H1 (cell line): ENCODE measurements at regions not wholly inside any gene's neighbourhood (a gene's known extent, or its start where the extent isn't known, plus 50 kb on each side); places are given as distances from the start of the nearest gene placed in this dataset.

ENCODE experiments used
- CTCF ChIA-PET: fragments of 300-600 bp; sonication (Branson Sonifier 250); formaldehyde crosslinking; loops from one replicate; lab custom pipeline; 2021; ENCODE audit not compliant: partially characterized antibody; lab: Charles Lee
- POLR2A ChIA-PET: fragments of 300-600 bp; sonication (Branson Sonifier 250); formaldehyde crosslinking; loops from one replicate; lab custom pipeline; 2021; ENCODE audit warnings: inconsistent platforms; ENCODE audit not compliant: partially characterized antibody; lab: Charles Lee
- DNase-seq, 2 experiments: peaks; one replicate each; pipeline versions ENCODE4 v3.0.0 to v3.0.0-alpha.2; 2010 to 2022; ENCODE audit warnings: low spot score in 2 of 2, low read depth in 1 of 2, mixed read lengths in 1 of 2
- FAIRE-seq: peaks from 2 replicates; lab custom pipeline; 2011; peaks lifted over from hg19 to GRCh38; lab: Jason Lieb, UNC
- H2AFZ ChIP-seq: 2 replicates; pipeline ENCODE4 v1.8.1; 2012; ENCODE audit warnings: low read length, inconsistent platforms
- H2AK5ac ChIP-seq: 2 replicates; pipeline ENCODE4 v1.6.1; 2013; ENCODE audit warnings: low read depth, low read length
- H2BK120ac ChIP-seq: replicated peaks from 2 replicates; pipeline ENCODE3; 2013; ENCODE audit warnings: low read depth, low read length, inconsistent platforms
- H2BK12ac ChIP-seq: 2 replicates; pipeline ENCODE4 v1.6.1; 2013; ENCODE audit warnings: low read depth, low read length
- H2BK15ac ChIP-seq: 2 replicates; pipeline ENCODE4 v1.6.1; 2013; ENCODE audit warnings: low read length
- H2BK20ac ChIP-seq: 2 replicates; pipeline ENCODE4 v1.6.1; 2013; ENCODE audit warnings: low read length
- H2BK5ac ChIP-seq: 2 replicates; pipeline ENCODE4 v1.6.1; 2013; ENCODE audit warnings: low read depth, low read length
- H3K14ac ChIP-seq: 2 replicates; pipeline ENCODE4 v1.6.1; 2013; ENCODE audit warnings: inconsistent platforms; ENCODE audit not compliant: insufficient read length
- H3K18ac ChIP-seq: 2 replicates; pipeline ENCODE4 v1.6.1; 2013; ENCODE audit warnings: low read length; ENCODE audit errors: extremely low read depth
- H3K23ac ChIP-seq: 2 replicates; pipeline ENCODE4 v1.6.1; 2013; ENCODE audit warnings: inconsistent platforms; ENCODE audit not compliant: insufficient read length
- H3K23me2 ChIP-seq: 2 replicates; pipeline ENCODE4 v1.6.1; 2013; ENCODE audit warnings: low read depth, low read length
- H3K27ac ChIP-seq: 2 replicates; pipeline ENCODE4 v1.6.1; 2011; ENCODE audit warnings: low read depth, low read length, inconsistent platforms
- H3K27me3 ChIP-seq, 4 experiments: replicated peaks in 1 of 4; 1 replicate in 1 of 4; 2 replicates in 3 of 4; pipeline versions ENCODE4 v1.6.1 to v1.8.1; 2011 to 2013; ENCODE audit warnings: low read length in 3 of 4, mild to moderate bottlenecking in 3 of 4, inconsistent platforms in 2 of 4, mixed read lengths in 2 of 4, moderate library complexity in 1 of 4; ENCODE audit not compliant: control insufficient read depth in 3 of 4, insufficient read depth in 3 of 4; ENCODE audit errors: extremely low read depth in 1 of 4
- H3K36me3 ChIP-seq, 4 experiments: 2 replicates each; pipeline versions ENCODE4 v1.6.1 to v1.8.1; 2011 to 2013; ENCODE audit warnings: mild to moderate bottlenecking in 4 of 4, low read length in 3 of 4, moderate library complexity in 2 of 4, control low read depth in 1 of 4, inconsistent platforms in 1 of 4; ENCODE audit not compliant: insufficient read depth in 4 of 4, control insufficient read depth in 2 of 4
- H3K4ac ChIP-seq: replicated peaks from 2 replicates; pipeline ENCODE3; 2013; ENCODE audit warnings: low read length, low read depth, mixed read lengths, inconsistent platforms; ENCODE audit not compliant: insufficient read length
- H3K4me1 ChIP-seq, 4 experiments: replicated peaks in 1 of 4; 1 replicate in 1 of 4; 2 replicates in 3 of 4; pipeline versions ENCODE4 v1.6.1 to v1.8.1; 2011 to 2013; ENCODE audit warnings: low read length in 3 of 4, inconsistent platforms in 2 of 4, mixed read lengths in 1 of 4; ENCODE audit not compliant: insufficient read depth in 4 of 4, control insufficient read depth in 3 of 4
- H3K4me2 ChIP-seq, 2 experiments: 2 replicates each; pipeline versions ENCODE4 v1.6.1 to v1.8.1; 2011 to 2013; ENCODE audit warnings: low read depth in 2 of 2, low read length in 2 of 2, control low read depth in 1 of 2, inconsistent platforms in 1 of 2, mild to moderate bottlenecking in 1 of 2; ENCODE audit not compliant: insufficient read depth in 1 of 2
- H3K4me3 ChIP-seq, 4 experiments: fragments of 200-600, 300-600 bp in 1 of 4; sonication (generic), shearing (Covaris generic), sonication (Bioruptor Twin) in 1 of 4; 2 replicates each; pipeline versions ENCODE4 v1.5.1 to v1.8.1; 2011 to 2016; ENCODE audit warnings: low read length in 4 of 4, low read depth in 3 of 4, control low read depth in 2 of 4, inconsistent platforms in 2 of 4, mild to moderate bottlenecking in 2 of 4, mixed read lengths in 1 of 4, moderate library complexity in 1 of 4; ENCODE audit not compliant: insufficient read depth in 2 of 4; ENCODE audit errors: extremely low read depth in 1 of 4
- H3K56ac ChIP-seq: replicated peaks from 2 replicates; pipeline ENCODE3; 2013; ENCODE audit warnings: low read depth, mild to moderate bottlenecking, mixed read lengths, low read length, inconsistent platforms; ENCODE audit not compliant: insufficient read length
- H3K79me1 ChIP-seq: 2 replicates; pipeline ENCODE4 v1.6.1; 2013; ENCODE audit warnings: low read depth, low read length, control low read depth
- H3K79me2 ChIP-seq, 2 experiments: 2 replicates each; pipeline versions ENCODE4 v1.6.1 to v1.8.1; 2012 to 2013; ENCODE audit warnings: low read length in 2 of 2, mild to moderate bottlenecking in 2 of 2, inconsistent platforms in 1 of 2; ENCODE audit not compliant: insufficient read depth in 2 of 2, control insufficient read depth in 1 of 2
- H3K9ac ChIP-seq, 4 experiments: replicated peaks in 1 of 4; 1 replicate in 1 of 4; 2 replicates in 3 of 4; pipeline versions ENCODE4 v1.6.1 to v1.8.1; 2011 to 2013; ENCODE audit warnings: low read depth in 3 of 4, low read length in 3 of 4, control low read depth in 2 of 4, mild to moderate bottlenecking in 2 of 4, moderate library complexity in 2 of 4, inconsistent platforms in 1 of 4; ENCODE audit errors: extremely low read depth in 1 of 4
- H3K9me3 ChIP-seq, 2 experiments: 2 replicates each; pipeline versions ENCODE4 v1.6.1 to v1.8.1; 2012 to 2013; ENCODE audit warnings: mild to moderate bottlenecking in 2 of 2, moderate library complexity in 2 of 2, control low read depth in 1 of 2, inconsistent platforms in 1 of 2, low read depth in 1 of 2, low read length in 1 of 2, mixed read lengths in 1 of 2; ENCODE audit not compliant: insufficient read depth in 2 of 2
- H4K20me1 ChIP-seq, 2 experiments: replicated peaks in 1 of 2; 2 replicates each; pipeline versions ENCODE3 to v1.8.1; 2011 to 2013; ENCODE audit warnings: inconsistent platforms in 2 of 2, low read length in 2 of 2, mild to moderate bottlenecking in 1 of 2; ENCODE audit not compliant: insufficient read depth in 2 of 2, control insufficient read depth in 1 of 2
- H4K5ac ChIP-seq: 2 replicates; pipeline ENCODE4 v1.6.1; 2013; ENCODE audit warnings: low read length, low read depth, mixed read lengths, inconsistent platforms; ENCODE audit not compliant: insufficient read length
- H4K8ac ChIP-seq: 2 replicates; pipeline ENCODE4 v1.8.0; 2013; ENCODE audit warnings: mild to moderate bottlenecking, moderate library complexity, low read length, inconsistent platforms; ENCODE audit not compliant: insufficient read depth; ENCODE audit errors: extremely low read depth
- H4K91ac ChIP-seq: replicated peaks from 2 replicates; pipeline ENCODE3; 2013; ENCODE audit warnings: low read length, mixed read lengths, inconsistent platforms; ENCODE audit not compliant: insufficient read length
- BCL11A ChIP-seq, 2 experiments: IDR thresholded peaks; one replicate each; pipeline ENCODE4 v1.6.1; 2011; ENCODE audit warnings: low read depth in 2 of 2, low read length in 2 of 2, mild to moderate bottlenecking in 2 of 2
- CEBPB ChIP-seq: IDR thresholded peaks from 2 replicates; pipeline ENCODE4 v1.6.1; 2012; ENCODE audit warnings: low read depth, low read length
- CHD1 ChIP-seq: IDR thresholded peaks from 2 replicates; pipeline ENCODE4 v1.6.1; 2012; ENCODE audit warnings: low read depth, low read length, improper control_type of control experiment
- EZH2 ChIP-seq: fragments of 200-600 bp; sonication (generic); IDR thresholded peaks from 2 replicates; pipeline ENCODE4 v1.7.1; 2012; ENCODE audit warnings: low read depth, mild to moderate bottlenecking, moderate library complexity, low read length, inconsistent platforms; ENCODE audit not compliant: severe bottlenecking
- FOSL1 ChIP-seq: IDR thresholded peaks from 2 replicates; pipeline ENCODE4 v1.6.1; 2011; ENCODE audit warnings: mild to moderate bottlenecking, low read depth, low read length, moderate library complexity; ENCODE audit not compliant: insufficient read depth
- KDM4A ChIP-seq: IDR thresholded peaks from one replicate; pipeline ENCODE4 v1.7.1; 2012; ENCODE audit warnings: low read depth, mild to moderate bottlenecking, moderate library complexity, low read length, inconsistent platforms; ENCODE audit not compliant: severe bottlenecking
- MAFK ChIP-seq: IDR thresholded peaks from 2 replicates; pipeline ENCODE4 v1.6.1; 2012; ENCODE audit warnings: low read depth, mild to moderate bottlenecking, improper control_type of control experiment, low read length
- NRF1 ChIP-seq: IDR thresholded peaks from 2 replicates; pipeline ENCODE4 v1.6.1; 2011; ENCODE audit warnings: mild to moderate bottlenecking, low read depth, low read length, improper control_type of control experiment
- POLR2A ChIP-seq, 2 experiments: IDR thresholded peaks; 1 replicate in 1 of 2; 2 replicates in 1 of 2; pipeline ENCODE4 v1.6.1; 2011; ENCODE audit warnings: low read depth in 2 of 2, low read length in 2 of 2, mild to moderate bottlenecking in 2 of 2; ENCODE audit errors: control extremely low read depth in 1 of 2
- WGBS, 2 experiments: shearing (Covaris generic) in 1 of 2; methylation state at CpG; one replicate each; pipeline versions ENCODE4 v1.1.6 to v1.1.7; 2013 to 2015; ENCODE audit warnings: low lambda C conversion rate in 2 of 2, mixed read lengths in 2 of 2, inconsistent platforms in 1 of 2, low coverage in 1 of 2, missing lambda C conversion rate in 1 of 2; ENCODE audit not compliant: insufficient replicate concordance in 2 of 2, insufficient coverage in 1 of 2, insufficient read length in 1 of 2; ENCODE audit errors: extremely low coverage in 1 of 2, missing lambda C conversion rate in 1 of 2; 5-methylcytosine and 5-hydroxymethylcytosine counted together

- no peak for TF ChIP-seq FOSL1
- TF ChIP-seq BCL11A (IDR thresholded peaks at IDR 0.05; ENCODE audit: low read depth in 2 of 2, low read length in 2 of 2): no peak
- no peak for TF ChIP-seq EZH2
- TF ChIP-seq CHD1: no peak
- no peak for TF ChIP-seq POLR2A (IDR thresholded peaks at IDR 0.05; ENCODE audit: control extremely low read depth in 1 of 2, low read depth in 2 of 2, low read length in 2 of 2)
- no peak for TF ChIP-seq NRF1
- TF ChIP-seq MAFK: no peak
- TF ChIP-seq KDM4A: no peak
- no peak for TF ChIP-seq CEBPB
- TF ChIP-seq, all 59 proteins: peak for 0
- H4K91ac ChIP-seq: no peak overlapping the region
- H4K20me1 ChIP-seq: no peaks in the 10 kb centered on the region
- H3K36me3 ChIP-seq: no peaks in the 10 kb centered on the region
- no peak overlapping the region for H2AFZ ChIP-seq
- H3K23me2 ChIP-seq: no peaks in the 10 kb centered on the region
- H3K18ac ChIP-seq: no peak overlapping the region
- H3K9ac ChIP-seq: no peak overlapping the region
- CTCF ChIA-PET: interaction anchor here (0.8 to 4.0 kb wide), 2 partner anchors 9 to 13 kb away, joined by 3 to 23 read pairs; no protein-coding TSS in a partner anchor
- H3K27me3 ChIP-seq: no peaks in the 10 kb centered on the region
- H2BK5ac ChIP-seq: no peak overlapping the region
- no peaks in the 10 kb centered on the region for H3K79me2 ChIP-seq
- H2AK5ac ChIP-seq: no peak overlapping the region
- WGBS, 2 experiments: 96% methylated on average over 2 of the region's 2 CpGs; no CpG with 5 or more reads in 1 of the 2 experiments
- H3K4me3 ChIP-seq: no peak overlapping the region
- no peaks in the 10 kb centered on the region for H3K79me1 ChIP-seq
- no peak for DNase-seq
- H2BK20ac ChIP-seq: no peak overlapping the region
- POLR2A ChIA-PET: no interaction called here
- H3K56ac ChIP-seq: no peak overlapping the region
- no peak overlapping the region for H3K23ac ChIP-seq
- H2BK12ac ChIP-seq: no peak overlapping the region
- H2BK120ac ChIP-seq: no peak overlapping the region
- no peaks in the 10 kb centered on the region for H3K9me3 ChIP-seq
- H3K14ac ChIP-seq: no peak overlapping the region
- H2BK15ac ChIP-seq: no peak overlapping the region
- no peak overlapping the region for H3K4me2 ChIP-seq
- H3K4ac ChIP-seq: no peak overlapping the region
- H4K8ac ChIP-seq: no peak overlapping the region
- no peak for FAIRE-seq
- no peak overlapping the region for H3K27ac ChIP-seq
- no peak overlapping the region for H4K5ac ChIP-seq
- peaks cover 0 to 4% (median 2%) of the 10 kb centered on the region in 4 experiments; a peak in 1 of 7 replicates for H3K4me1 ChIP-seq
Observed at GRCh38 chr3:168219530-168219929, 123.8 kb upstream of the GOLIM4 start.
